IMR-90 (cell line): ENCODE measurements at regions not wholly inside any gene's neighbourhood (a gene's known extent, or its start where the extent isn't known, plus 50 kb on each side); places are given as distances from the start of the nearest gene placed in this dataset.

ENCODE experiments used
- ATAC-seq: fragments of 200-7000 bp; cut with Tn5 transposase; 2 replicates; pipeline ENCODE4 v1.9.1; 2020; ENCODE audit warnings: low read depth, mild to moderate bottlenecking, moderate library complexity
- BruUV-seq: library from RNA; stranded (reverse); fragments of 400-500 nt; replicated peaks from 2 replicates; lab custom pipeline; 2021; lab: Mats Ljungman, UMichigan
- CTCF ChIA-PET: fragments of 300-600 bp; formaldehyde crosslinking; extraction: SDS; loops from one replicate; lab custom pipeline; 2021; ENCODE audit warnings: antibody characterized with exemption; lab: Yijun Ruan, JAX
- POLR2A ChIA-PET: fragments of 300-600 bp; sonication (Branson Sonifier 250); formaldehyde crosslinking; loops from one replicate; lab custom pipeline; 2022; ENCODE audit warnings: antibody characterized with exemption; ENCODE audit not compliant: unreplicated experiment; lab: Charles Lee
- DNase-seq: peaks from one replicate; pipeline ENCODE4 v3.0.0; 2013
- H2AFZ ChIP-seq: replicated peaks from 2 replicates; pipeline ENCODE3; 2013; ENCODE audit warnings: low read length, mild to moderate bottlenecking; ENCODE audit not compliant: poor library complexity
- H2AK5ac ChIP-seq: 2 replicates; pipeline ENCODE4 v1.6.1; 2013; ENCODE audit warnings: low read depth, low read length, inconsistent platforms
- H2AK9ac ChIP-seq: replicated peaks from 2 replicates; pipeline ENCODE3; 2013; ENCODE audit warnings: mild to moderate bottlenecking, low read depth, low read length, moderate library complexity; ENCODE audit not compliant: poor library complexity
- H2BK120ac ChIP-seq: 2 replicates; pipeline ENCODE4 v1.6.1; 2013; ENCODE audit warnings: low read depth, low read length, inconsistent platforms
- H2BK15ac ChIP-seq: 3 replicates; pipeline ENCODE4 v1.6.1; 2013; ENCODE audit warnings: low read depth, low read length, inconsistent platforms
- H2BK20ac ChIP-seq: 2 replicates; pipeline ENCODE4 v1.6.1; 2013; ENCODE audit warnings: low read depth, mild to moderate bottlenecking, inconsistent platforms, low read length, moderate library complexity
- H2BK5ac ChIP-seq: 2 replicates; pipeline ENCODE4 v1.6.1; 2013; ENCODE audit warnings: mild to moderate bottlenecking, low read depth, low read length, inconsistent platforms; ENCODE audit not compliant: poor library complexity, severe bottlenecking
- H3K14ac ChIP-seq: replicated peaks from 2 replicates; pipeline ENCODE4 v1.6.1; 2013; ENCODE audit warnings: low read depth, low read length, inconsistent platforms
- H3K18ac ChIP-seq: 2 replicates; pipeline ENCODE4 v1.6.1; 2013; ENCODE audit warnings: low read depth, low read length, control low read depth
- H3K23ac ChIP-seq: 2 replicates; pipeline ENCODE4 v1.6.1; 2013; ENCODE audit warnings: low read depth, low read length, inconsistent platforms
- H3K27ac ChIP-seq: 2 replicates; pipeline ENCODE4 v1.5.1; 2013; ENCODE audit warnings: mild to moderate bottlenecking, control low read depth, low read length; ENCODE audit not compliant: insufficient read depth
- H3K27me3 ChIP-seq: 2 replicates; pipeline ENCODE4 v1.6.1; 2013; ENCODE audit warnings: low read length; ENCODE audit not compliant: control insufficient read depth, insufficient read depth
- H3K36me3 ChIP-seq: 2 replicates; pipeline ENCODE4 v1.6.1; 2013; ENCODE audit warnings: low read length, mixed read lengths; ENCODE audit not compliant: control insufficient read depth, insufficient read depth
- H3K4ac ChIP-seq: 2 replicates; pipeline ENCODE4 v1.6.1; 2013; ENCODE audit warnings: low read depth, low read length, inconsistent platforms
- H3K4me1 ChIP-seq: 2 replicates; pipeline ENCODE4 v1.6.1; 2013; ENCODE audit warnings: low read length, mixed read lengths; ENCODE audit not compliant: control insufficient read depth, insufficient read depth
- H3K4me2 ChIP-seq: 2 replicates; pipeline ENCODE4 v1.6.1; 2013; ENCODE audit warnings: low read depth, mild to moderate bottlenecking, control low read depth, low read length, moderate library complexity
- H3K4me3 ChIP-seq: 2 replicates; pipeline ENCODE4 v1.5.1; 2013; ENCODE audit warnings: low read depth, mild to moderate bottlenecking, control low read depth, low read length, moderate library complexity; ENCODE audit not compliant: insufficient read depth
- H3K56ac ChIP-seq: 2 replicates; pipeline ENCODE4 v1.6.1; 2013; ENCODE audit warnings: low read length, inconsistent platforms; ENCODE audit not compliant: insufficient read depth; ENCODE audit errors: extremely low read depth
- H3K79me1 ChIP-seq, 2 experiments: 2 replicates each; pipeline ENCODE4 v1.6.1; 2013; ENCODE audit warnings: low read length in 2 of 2, inconsistent platforms in 1 of 2, low read depth in 1 of 2
- H3K9ac ChIP-seq: 2 replicates; pipeline ENCODE4 v1.6.1; 2013; ENCODE audit warnings: low read depth, low read length, control low read depth
- H3K9me1 ChIP-seq: 2 replicates; pipeline ENCODE4 v1.6.1; 2013; ENCODE audit warnings: low read length, inconsistent platforms; ENCODE audit not compliant: insufficient read depth
- H3K9me3 ChIP-seq: 2 replicates; pipeline ENCODE4 v1.6.1; 2013; ENCODE audit warnings: low read length; ENCODE audit not compliant: control insufficient read depth, insufficient read depth
- H4K20me1 ChIP-seq: 2 replicates; pipeline ENCODE4 v1.6.1; 2013; ENCODE audit warnings: low read length, inconsistent platforms; ENCODE audit not compliant: insufficient read depth
- H4K5ac ChIP-seq: 2 replicates; pipeline ENCODE4 v1.6.1; 2013; ENCODE audit warnings: mild to moderate bottlenecking, low read depth, low read length, control low read depth
- H4K8ac ChIP-seq, 2 experiments: 2 replicates each; pipeline ENCODE4 v1.6.1; 2013; ENCODE audit warnings: low read depth in 2 of 2, low read length in 2 of 2, control low read depth in 1 of 2, inconsistent platforms in 1 of 2
- H4K91ac ChIP-seq: 2 replicates; pipeline ENCODE4 v1.6.1; 2013; ENCODE audit warnings: low read depth, low read length, inconsistent platforms; ENCODE audit not compliant: insufficient read depth
- BHLHE40 ChIP-seq: fragments of 150-350 bp; IDR thresholded peaks from 2 replicates; pipeline ENCODE4 v1.6.1; 2016; ENCODE audit warnings: mild to moderate bottlenecking, low read depth, low read length
- FOS ChIP-seq: fragments of 150-350 bp; IDR thresholded peaks from 2 replicates; pipeline ENCODE4 v1.6.1; 2016; ENCODE audit warnings: low read depth, low read length
- NFE2L2 ChIP-seq: fragments of 150-350 bp; IDR thresholded peaks from 2 replicates; pipeline ENCODE4 v1.6.1; 2016; ENCODE audit warnings: low read depth, mild to moderate bottlenecking, low read length
- WGBS, 2 experiments: methylation state at CpG; one replicate each; pipeline versions ENCODE4 v1.1.5 to v1.1.7; 2013; ENCODE audit warnings: missing lambda C conversion rate in 2 of 2; ENCODE audit not compliant: insufficient read length in 1 of 2; ENCODE audit errors: extremely low coverage in 2 of 2; 5-methylcytosine and 5-hydroxymethylcytosine counted together
- dilution Hi-C: fragments of 300-500 bp; cut with HindIII; formaldehyde crosslinking; loops from one replicate; pipeline ENCODE4 v1.14.3; 2018; ENCODE audit warnings: low sequenced_read_pairs; ENCODE audit not compliant: unreplicated experiment
- in situ Hi-C: fragments of 300-500 bp; cut with MboI; formaldehyde crosslinking; loops from 3 replicates; pipeline ENCODE4 v1.14.3; 2019; ENCODE audit warnings: low sequenced_read_pairs, inconsistent platforms, mixed read lengths
- intact Hi-C: fragments of 100-400 bp; cut with micrococcal nuclease; formaldehyde crosslinking; loops from 2 replicates; pipeline ENCODE4 v1.10.0; 2022
- TF ChIP-seq, protein P1 (sequence below): conservative IDR thresholded peaks from 2 replicates; pipeline ENCODE4 v1.5.1; 2012; ENCODE audit warnings: mild to moderate bottlenecking, low read depth, low read length, improper control_type of control experiment

DNA sequence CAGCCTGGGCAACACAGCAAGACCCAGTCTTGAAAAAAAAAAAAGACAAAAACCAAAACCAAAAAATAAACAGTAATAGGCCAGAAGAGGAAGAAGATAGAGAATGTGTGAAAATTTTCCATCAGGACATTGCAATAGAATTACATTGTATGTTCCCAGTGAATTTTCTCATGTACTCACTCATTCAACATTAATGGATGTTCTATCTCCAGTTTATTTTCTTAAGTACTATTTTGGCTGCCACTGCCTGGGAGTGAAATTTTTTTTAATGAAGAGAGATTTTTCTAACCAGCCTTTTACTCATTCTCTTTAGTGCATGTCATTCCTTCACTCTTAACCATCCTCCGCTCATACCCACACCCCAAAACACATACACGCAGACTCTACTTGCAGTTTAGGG lies 282.8 kb downstream of the ALDH8A1 start:
- POLR2A ChIA-PET = no interaction called here

More for the DNA sequence above, 282.8 kb downstream of the ALDH8A1 start:
- Histone ChIP-seq H3K4me2 (peak overlapping the region; percentile 51; the same call in 1 of the 2 replicates), H3K79me1 (no peaks in the 10 kb centered on the region), H2AK9ac (no peak overlapping the region), H4K8ac (no peak overlapping the region), H2BK5ac (no peak overlapping the region), H3K56ac (no peak overlapping the region), H3K9me3 (no peaks in the 10 kb centered on the region), H2BK120ac (no peak overlapping the region), H2BK15ac (peak overlapping the region; percentile 48; the same call in 1 of the 3 replicates), H3K14ac (no peak overlapping the region), H4K20me1 (no peaks in the 10 kb centered on the region), H3K23ac (no peak overlapping the region), H3K27me3 (no peaks in the 10 kb centered on the region), H2BK20ac (no peak overlapping the region), H3K4me1 (peaks cover 11% of the 10 kb centered on the region), H3K27ac (peak overlapping the region; percentile 20; the same call in 1 of the 2 replicates), H4K91ac (no peak overlapping the region; the same call in 1 of the 2 replicates), H2AK5ac (peak overlapping the region; percentile 56; the same call in 1 of the 2 replicates), H3K9ac (no peak overlapping the region), H3K4me3 (no peak overlapping the region), H3K4ac (no peak overlapping the region), H3K9me1 (peaks cover 6% of the 10 kb centered on the region), H3K36me3 (no peaks in the 10 kb centered on the region), H4K5ac (no peak overlapping the region), H2AFZ (no peak overlapping the region), H3K18ac (peak overlapping the region; percentile 72; the same call in 1 of the 2 replicates)
- CTCF ChIA-PET = no interaction called here
- ATAC-seq (no peak), DNase-seq (peak; percentile 58)
- intact Hi-C loops (no loop called here), in situ Hi-C loops (no loop called here), dilution Hi-C loops (no loop called here)
- TF ChIP-seq NFE2L2 (no peak), FOS (no peak), BHLHE40 (no peak)
- TF ChIP-seq, protein P1, sequence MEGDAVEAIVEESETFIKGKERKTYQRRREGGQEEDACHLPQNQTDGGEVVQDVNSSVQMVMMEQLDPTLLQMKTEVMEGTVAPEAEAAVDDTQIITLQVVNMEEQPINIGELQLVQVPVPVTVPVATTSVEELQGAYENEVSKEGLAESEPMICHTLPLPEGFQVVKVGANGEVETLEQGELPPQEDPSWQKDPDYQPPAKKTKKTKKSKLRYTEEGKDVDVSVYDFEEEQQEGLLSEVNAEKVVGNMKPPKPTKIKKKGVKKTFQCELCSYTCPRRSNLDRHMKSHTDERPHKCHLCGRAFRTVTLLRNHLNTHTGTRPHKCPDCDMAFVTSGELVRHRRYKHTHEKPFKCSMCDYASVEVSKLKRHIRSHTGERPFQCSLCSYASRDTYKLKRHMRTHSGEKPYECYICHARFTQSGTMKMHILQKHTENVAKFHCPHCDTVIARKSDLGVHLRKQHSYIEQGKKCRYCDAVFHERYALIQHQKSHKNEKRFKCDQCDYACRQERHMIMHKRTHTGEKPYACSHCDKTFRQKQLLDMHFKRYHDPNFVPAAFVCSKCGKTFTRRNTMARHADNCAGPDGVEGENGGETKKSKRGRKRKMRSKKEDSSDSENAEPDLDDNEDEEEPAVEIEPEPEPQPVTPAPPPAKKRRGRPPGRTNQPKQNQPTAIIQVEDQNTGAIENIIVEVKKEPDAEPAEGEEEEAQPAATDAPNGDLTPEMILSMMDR = no peak
- no TSS peak for BruUV-seq
- 100% methylated on average over 1 of the region's 2 CpGs; no CpG with 5 or more reads in 1 of the 2 experiments for WGBS, 2 experiments
